Omental fat pad (tissue), 3 donors: ENCODE measurements at regions not wholly inside any gene's neighbourhood (a gene's known extent, or its start where the extent isn't known, plus 50 kb on each side); places are given as distances from the start of the nearest gene placed in this dataset.

ENCODE experiments used
- ATAC-seq: fragments of 150-250 bp; one replicate; pipeline ENCODE4 v1.9.1; 2016; ENCODE audit warnings: mild to moderate bottlenecking, moderate library complexity; ENCODE audit not compliant: low FRiP score
- DNase-seq: peaks from one replicate; pipeline ENCODE4 v3.0.0-alpha.2; 2019; ENCODE audit warnings: low spot score
- CTCF ChIP-seq, 3 donors: fragments of 450-650 bp; IDR thresholded peaks; one replicate each; pipeline ENCODE4 v1.5.1; 2016 to 2017; ENCODE audit warnings: antibody characterized with exemption in 3 of 3, mild to moderate bottlenecking in 3 of 3, moderate library complexity in 2 of 3

GRCh38 chr4:125008676-125009075 lies 296.1 kb upstream of the ANKRD50 start:
- ATAC-seq, result no peak
- DNase-seq, result no peak
- no peak for TF ChIP-seq CTCF (IDR thresholded peaks at IDR 0.05)

- no peak for ATAC-seq
- no peak for TF ChIP-seq CTCF (IDR thresholded peaks at IDR 0.05)
- DNase-seq, result no peak
Measured at GRCh38 chr4:125004676-125005075, 292.1 kb upstream of the ANKRD50 start.

GRCh38 chr4:125003840-125004239 lies 291.3 kb upstream of the ANKRD50 start:
- ATAC-seq, result no peak
- no peak for TF ChIP-seq CTCF (IDR thresholded peaks at IDR 0.05)
- no peak for DNase-seq

GRCh38 chr4:124997991-124998390 lies 285.5 kb upstream of the ANKRD50 start:
- no peak for TF ChIP-seq CTCF (IDR thresholded peaks at IDR 0.05)
- DNase-seq (no peak), ATAC-seq (no peak)

- no peak for ATAC-seq
- DNase-seq, result no peak
- TF ChIP-seq CTCF (IDR thresholded peaks at IDR 0.05), result no peak
Measured at GRCh38 chr4:124997124-124997523, 284.6 kb upstream of the ANKRD50 start.

GRCh38 chr4:124993838-124994237 lies 281.3 kb upstream of the ANKRD50 start:
- no peak for ATAC-seq
- no peak for DNase-seq
- TF ChIP-seq CTCF (IDR thresholded peaks at IDR 0.05), result no peak

GRCh38 chr4:124990398-124990797 lies 277.9 kb upstream of the ANKRD50 start:
- DNase-seq (no peak), ATAC-seq (no peak)
- no peak for TF ChIP-seq CTCF (IDR thresholded peaks at IDR 0.05)
